PC-3 (cell line): ENCODE measurements at regions not wholly inside any gene's neighbourhood (a gene's known extent, or its start where the extent isn't known, plus 50 kb on each side); places are given as distances from the start of the nearest gene placed in this dataset.

Source experiments
- EZH2 ChIP-seq: fragments of 300-600 bp; sonication (generic); IDR thresholded peaks from one replicate; pipeline ENCODE4 v1.6.1; 2017; ENCODE audit warnings: antibody characterized with exemption, mild to moderate bottlenecking, low read length; ENCODE audit not compliant: unreplicated experiment
- EZH2phosphoT487 ChIP-seq: fragments of 300-600 bp; sonication (generic); IDR thresholded peaks from 2 replicates; pipeline ENCODE4 v1.6.1; 2018; ENCODE audit warnings: mild to moderate bottlenecking, antibody characterized with exemption, low read length, borderline replicate concordance
- TF ChIP-seq, protein P1 (sequence below): fragments of 300-600 bp; sonication (generic); conservative IDR thresholded peaks from 2 replicates; pipeline ENCODE4 v1.5.1; 2017; ENCODE audit warnings: antibody characterized with exemption, low read depth, mild to moderate bottlenecking, low read length

DNA sequence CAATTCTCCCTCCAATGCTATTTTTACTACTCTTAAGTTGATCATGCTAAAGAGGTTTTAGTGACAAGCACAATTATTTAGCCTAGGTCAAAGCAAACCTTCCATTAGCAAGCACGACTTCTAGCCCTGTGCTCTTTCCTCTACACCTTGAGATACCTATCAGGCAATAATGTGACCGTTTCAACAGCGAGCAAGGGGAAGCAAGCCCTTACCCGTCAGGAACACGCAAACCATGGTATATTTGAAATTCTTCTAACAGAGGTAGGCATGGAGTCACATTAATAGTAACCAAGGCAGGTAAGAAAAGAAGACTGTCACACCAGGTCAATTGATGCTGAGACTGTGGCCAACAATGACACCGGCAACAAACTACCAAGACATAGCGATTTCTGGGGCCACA lies 68.9 kb upstream of the VGLL4 start:
- TF ChIP-seq EZH2phosphoT487, result no peak
- TF ChIP-seq, protein P1, sequence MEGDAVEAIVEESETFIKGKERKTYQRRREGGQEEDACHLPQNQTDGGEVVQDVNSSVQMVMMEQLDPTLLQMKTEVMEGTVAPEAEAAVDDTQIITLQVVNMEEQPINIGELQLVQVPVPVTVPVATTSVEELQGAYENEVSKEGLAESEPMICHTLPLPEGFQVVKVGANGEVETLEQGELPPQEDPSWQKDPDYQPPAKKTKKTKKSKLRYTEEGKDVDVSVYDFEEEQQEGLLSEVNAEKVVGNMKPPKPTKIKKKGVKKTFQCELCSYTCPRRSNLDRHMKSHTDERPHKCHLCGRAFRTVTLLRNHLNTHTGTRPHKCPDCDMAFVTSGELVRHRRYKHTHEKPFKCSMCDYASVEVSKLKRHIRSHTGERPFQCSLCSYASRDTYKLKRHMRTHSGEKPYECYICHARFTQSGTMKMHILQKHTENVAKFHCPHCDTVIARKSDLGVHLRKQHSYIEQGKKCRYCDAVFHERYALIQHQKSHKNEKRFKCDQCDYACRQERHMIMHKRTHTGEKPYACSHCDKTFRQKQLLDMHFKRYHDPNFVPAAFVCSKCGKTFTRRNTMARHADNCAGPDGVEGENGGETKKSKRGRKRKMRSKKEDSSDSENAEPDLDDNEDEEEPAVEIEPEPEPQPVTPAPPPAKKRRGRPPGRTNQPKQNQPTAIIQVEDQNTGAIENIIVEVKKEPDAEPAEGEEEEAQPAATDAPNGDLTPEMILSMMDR, result no peak
- TF ChIP-seq EZH2, result no peak
